Kidney (tissue), 13 donors: ENCODE measurements at regions not wholly inside any gene's neighbourhood (a gene's known extent, or its start where the extent isn't known, plus 50 kb on each side); places are given as distances from the start of the nearest gene placed in this dataset.

Source experiments
- DNase-seq, 5 donors: peaks; one replicate each; pipeline ENCODE4 v3.0.0-alpha.2; 2013 to 2020
- FAIRE-seq: peaks from 2 replicates; lab custom pipeline; 2012; peaks lifted over from hg19 to GRCh38; lab: Jason Lieb, UNC
- H3K27ac ChIP-seq, 2 donors: one replicate each; pipeline ENCODE4 v1.7.0; 2013; ENCODE audit warnings: low read depth in 2 of 2, low read length in 2 of 2, inconsistent platforms in 1 of 2
- H3K27me3 ChIP-seq: one replicate; pipeline ENCODE4 v1.7.1; 2013; ENCODE audit warnings: low read length, inconsistent platforms; ENCODE audit not compliant: control insufficient read depth, insufficient read depth
- H3K36me3 ChIP-seq, 3 donors: one replicate each; pipeline versions ENCODE4 v1.7.0 to v1.7.1; 2013; ENCODE audit warnings: low read length in 3 of 3, control low read depth in 1 of 3, inconsistent platforms in 1 of 3; ENCODE audit not compliant: insufficient read depth in 3 of 3, control insufficient read depth in 2 of 3
- H3K4me1 ChIP-seq, 3 donors: one replicate each; pipeline versions ENCODE4 v1.7.0 to v1.7.1; 2013; ENCODE audit warnings: low read length in 3 of 3, inconsistent platforms in 1 of 3, low read depth in 1 of 3; ENCODE audit not compliant: control insufficient read depth in 2 of 3, insufficient read depth in 2 of 3
- H3K4me3 ChIP-seq, 3 donors: one replicate each; pipeline versions ENCODE4 v1.7.0 to v1.8.1; 2013; ENCODE audit warnings: low read length in 3 of 3, control low read depth in 1 of 3, inconsistent platforms in 1 of 3
- H3K9ac ChIP-seq, 3 donors: one replicate each; pipeline versions ENCODE4 v1.7.0 to v1.7.1; 2013; ENCODE audit warnings: low read length in 3 of 3, control low read depth in 1 of 3, inconsistent platforms in 1 of 3
- H3K9me3 ChIP-seq, 3 donors: one replicate each; pipeline versions ENCODE4 v1.7.0 to v1.7.1; 2013; ENCODE audit warnings: low read length in 3 of 3, control low read depth in 1 of 3, inconsistent platforms in 1 of 3; ENCODE audit not compliant: control insufficient read depth in 2 of 3, insufficient read depth in 1 of 3
- CTCF ChIP-seq: IDR thresholded peaks from 3 replicates; pipeline ENCODE4 v1.5.1; 2012; ENCODE audit warnings: mild to moderate bottlenecking, moderate library complexity, borderline replicate concordance; ENCODE audit not compliant: insufficient read depth; ENCODE audit errors: extremely low read depth
- intact Hi-C: fragments of 100-400 bp; cut with DNase I; formaldehyde crosslinking; loops from one replicate; pipeline ENCODE4 v1.11.1; 2022
- donor health status: control.
- donor health status: control.
- donor health status: control.
- donor health status: control.
- donor health status: control.
- donor health status: DM: yes; HTN: yes; CAD: no.
- donor health status: Normal renal cell carcinoma (clear cell type).

DNA sequence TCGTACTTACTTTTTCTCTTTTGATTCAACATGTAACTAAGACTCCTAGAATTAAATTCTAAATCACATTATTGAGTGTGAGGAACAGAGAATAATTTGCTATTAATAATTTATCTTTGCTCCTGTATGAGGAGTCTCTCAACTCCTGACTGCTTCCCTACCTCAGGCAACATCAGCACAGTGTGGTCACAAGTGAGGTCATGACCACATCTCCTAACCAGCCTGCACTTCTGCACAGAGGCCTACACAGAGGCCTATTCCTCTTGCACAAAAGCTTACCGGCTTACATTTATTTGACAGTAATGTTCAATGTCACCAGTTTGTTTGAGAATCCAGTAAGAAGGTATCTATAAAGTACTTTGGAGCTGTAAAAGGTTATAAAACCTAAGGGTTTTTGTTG is 637.4 kb upstream of the MARCKS start:
- Histone ChIP-seq H3K4me1 (no peaks in the 10 kb centered on the region), H3K9me3 (no peaks in the 10 kb centered on the region), H3K9ac (no peak overlapping the region), H3K27me3 (no peaks in the 10 kb centered on the region), H3K36me3 (no peaks in the 10 kb centered on the region), H3K27ac (no peak overlapping the region), H3K4me3 (no peak overlapping the region)
- FAIRE-seq (no peak), DNase-seq (no peak)
- no peak for TF ChIP-seq CTCF
- intact Hi-C loops, result no loop called here

GRCh38 chr6:113220832-113221231 is 636.3 kb upstream of the MARCKS start:
- Histone ChIP-seq H3K4me3 (no peak overlapping the region), H3K27ac (no peak overlapping the region), H3K9ac (no peak overlapping the region), H3K27me3 (no peaks in the 10 kb centered on the region), H3K9me3 (no peaks in the 10 kb centered on the region), H3K36me3 (no peaks in the 10 kb centered on the region), H3K4me1 (no peaks in the 10 kb centered on the region)
- intact Hi-C loops, result no loop called here
- FAIRE-seq (no peak), DNase-seq (no peak)
- TF ChIP-seq CTCF, result no peak

DNA sequence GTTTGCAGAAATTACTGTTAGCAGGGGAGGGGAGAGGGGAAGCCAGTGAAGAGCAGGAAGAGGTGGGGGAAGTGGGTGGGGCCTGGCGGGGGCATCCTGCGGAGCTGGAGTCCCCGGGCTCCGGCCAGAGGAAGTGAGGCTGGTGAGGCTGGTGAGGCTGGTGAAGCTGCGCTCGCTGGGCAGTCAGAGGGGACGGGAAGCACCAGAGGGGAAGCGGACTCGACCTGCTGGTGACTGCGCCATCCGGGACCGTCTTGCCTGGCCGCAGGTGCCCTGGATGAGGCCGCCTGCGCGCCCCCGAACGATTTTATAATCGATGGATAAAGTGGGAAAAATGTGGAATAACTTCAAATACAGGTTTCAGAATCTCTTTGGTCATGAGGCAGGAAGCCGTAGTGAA is 635.3 kb upstream of the MARCKS start:
- Histone ChIP-seq H3K27me3 (no peaks in the 10 kb centered on the region), H3K9ac (no peak overlapping the region), H3K9me3 (no peaks in the 10 kb centered on the region), H3K36me3 (no peaks in the 10 kb centered on the region), H3K27ac (no peak overlapping the region), H3K4me1 (no peaks in the 10 kb centered on the region), H3K4me3 (no peak overlapping the region)
- FAIRE-seq (no peak), DNase-seq (peak in 1 of 5 donors; percentile 48)
- intact Hi-C loops, result no loop called here
- no peak for TF ChIP-seq CTCF

- Histone ChIP-seq H3K27ac (no peak overlapping the region), H3K4me3 (no peak overlapping the region), H3K9ac (no peak overlapping the region), H3K36me3 (no peaks in the 10 kb centered on the region), H3K27me3 (no peaks in the 10 kb centered on the region), H3K4me1 (no peaks in the 10 kb centered on the region), H3K9me3 (no peaks in the 10 kb centered on the region)
- intact Hi-C loops, result no loop called here
- DNase-seq (no peak), FAIRE-seq (no peak)
- TF ChIP-seq CTCF, result no peak
These were observed 611.0 kb upstream of the MARCKS start for GRCh38 chr6:113246186-113246585.
